GM18526 (cell line): ENCODE measurements at regions not wholly inside any gene's neighbourhood (a gene's known extent, or its start where the extent isn't known, plus 50 kb on each side); places are given as distances from the start of the nearest gene placed in this dataset.

Experiments
- POLR2A ChIP-seq: IDR thresholded peaks from 3 replicates; pipeline ENCODE4 v1.6.1; 2011; ENCODE audit not compliant: insufficient read length; ENCODE audit errors: extremely low read depth

DNA sequence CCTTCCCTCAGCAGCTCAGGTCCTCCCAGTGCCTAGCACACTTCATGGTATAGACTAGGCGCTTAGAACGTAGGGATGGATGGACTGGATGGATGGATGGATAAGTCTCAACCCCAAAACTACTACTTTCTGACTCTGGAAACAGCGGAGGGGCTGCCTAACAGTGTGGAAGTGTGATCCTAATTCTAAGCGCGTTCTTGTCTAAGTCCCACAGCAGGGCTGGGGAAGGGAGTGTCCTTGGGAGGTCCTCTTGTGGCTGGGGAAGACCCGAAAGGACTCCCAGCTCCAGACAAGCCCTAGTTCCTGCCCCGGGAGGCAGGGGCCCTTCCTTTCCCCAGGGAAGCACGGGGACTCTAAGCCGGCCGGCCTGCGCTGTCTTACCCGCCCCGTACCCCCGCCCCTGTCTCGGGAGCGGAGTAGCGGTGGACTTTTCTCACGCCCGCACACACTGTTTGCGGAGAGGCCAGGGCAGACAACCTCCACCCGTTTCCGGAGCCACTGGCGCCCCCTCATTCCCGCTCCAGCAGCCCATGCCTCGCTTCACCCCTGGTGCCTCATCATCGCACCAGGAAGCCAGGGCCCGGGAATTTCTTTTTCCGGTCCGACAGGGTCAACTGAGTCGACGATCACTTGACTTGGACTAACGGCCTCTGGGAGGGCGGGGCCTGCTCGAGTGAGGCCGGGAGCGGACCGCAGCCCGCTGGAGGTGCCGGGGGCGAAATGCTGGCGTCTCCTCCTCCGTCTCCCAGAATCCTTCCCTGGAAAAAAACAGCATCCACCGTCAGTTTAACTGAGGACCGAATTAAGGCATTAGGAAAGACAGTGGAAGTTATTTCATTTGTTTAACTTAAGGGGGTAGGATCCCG, 133.3 kb downstream of the TBC1D2B start:
- peak; percentile 28 for TF ChIP-seq POLR2A

DNA sequence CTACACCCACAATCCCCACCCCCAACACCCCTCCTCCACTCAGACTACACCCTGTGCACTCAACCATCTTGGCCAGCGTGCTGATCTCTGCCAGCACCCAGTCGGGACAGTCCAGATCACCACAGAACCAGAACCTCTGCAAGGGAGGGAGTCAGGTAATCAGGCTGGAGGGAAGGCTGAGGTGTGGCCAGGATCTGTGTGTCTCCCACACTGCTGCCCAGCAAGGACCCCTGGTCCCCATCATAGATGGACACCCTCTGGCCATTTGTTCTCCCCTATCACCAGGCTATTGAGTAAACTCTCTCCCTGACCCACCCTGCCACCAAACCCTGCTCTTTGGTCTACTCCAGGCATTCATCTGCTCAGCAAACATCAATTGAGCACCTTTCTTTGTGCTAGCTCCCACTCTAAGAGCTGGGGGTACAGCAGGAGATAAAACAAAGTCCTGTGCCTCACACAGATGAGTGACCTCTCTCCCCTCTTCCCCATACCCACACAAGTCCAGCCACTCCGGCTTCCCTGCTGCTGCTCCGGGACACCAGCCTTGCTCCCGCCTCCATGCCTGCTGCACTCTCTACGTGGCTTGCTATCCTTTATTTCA, 134.8 kb downstream of the TBC1D2B start:
- no peak for TF ChIP-seq POLR2A

DNA sequence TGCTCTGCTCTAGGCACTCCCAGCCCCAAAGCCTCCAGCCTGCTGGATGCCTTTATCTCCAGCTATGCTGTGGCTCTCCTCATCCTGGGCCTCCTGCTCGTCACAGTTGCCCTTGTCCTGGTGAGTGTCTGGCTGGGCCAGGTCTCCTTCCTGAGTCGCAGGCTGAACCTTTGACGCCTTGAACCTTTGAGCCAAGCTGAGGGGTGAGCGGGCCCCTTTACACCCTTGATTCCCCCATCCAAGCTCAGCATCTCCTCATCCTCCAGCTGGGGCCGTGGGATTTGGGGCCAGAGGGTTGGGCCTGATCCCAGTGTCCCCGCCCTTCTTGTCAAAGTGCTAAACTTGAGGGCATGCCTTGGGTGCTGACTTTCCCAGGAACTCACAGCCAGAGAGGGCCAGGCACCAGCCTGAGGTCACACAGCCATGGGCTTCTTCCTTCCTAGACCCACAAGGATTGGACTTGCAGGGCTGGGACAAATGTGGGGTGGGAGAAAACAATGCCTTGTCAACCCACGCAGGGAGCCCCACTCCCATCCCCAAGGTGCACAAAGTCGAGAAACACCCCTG, 137.0 kb downstream of the TBC1D2B start:
- no peak for TF ChIP-seq POLR2A

DNA sequence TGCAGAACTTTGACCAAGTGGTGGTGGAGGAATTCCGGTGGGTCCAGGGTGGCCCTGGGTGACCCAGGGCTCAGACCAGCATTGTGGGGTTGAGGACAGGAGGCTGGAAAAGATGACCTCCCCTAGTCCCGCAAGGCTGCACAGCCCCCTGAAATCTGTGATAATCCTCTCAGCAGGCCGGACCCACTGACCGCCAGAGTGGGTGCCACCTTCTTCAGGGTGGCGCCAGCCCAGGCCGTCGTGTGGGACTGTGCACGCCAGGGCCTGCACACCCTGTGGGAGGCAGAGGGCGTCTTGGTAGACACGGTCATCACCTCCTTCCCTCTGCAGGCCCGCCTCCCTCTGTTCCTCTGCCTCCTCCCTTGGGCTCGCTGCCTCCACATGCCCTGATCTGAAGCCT, 137.7 kb downstream of the TBC1D2B start:
- TF ChIP-seq POLR2A: no peak

DNA sequence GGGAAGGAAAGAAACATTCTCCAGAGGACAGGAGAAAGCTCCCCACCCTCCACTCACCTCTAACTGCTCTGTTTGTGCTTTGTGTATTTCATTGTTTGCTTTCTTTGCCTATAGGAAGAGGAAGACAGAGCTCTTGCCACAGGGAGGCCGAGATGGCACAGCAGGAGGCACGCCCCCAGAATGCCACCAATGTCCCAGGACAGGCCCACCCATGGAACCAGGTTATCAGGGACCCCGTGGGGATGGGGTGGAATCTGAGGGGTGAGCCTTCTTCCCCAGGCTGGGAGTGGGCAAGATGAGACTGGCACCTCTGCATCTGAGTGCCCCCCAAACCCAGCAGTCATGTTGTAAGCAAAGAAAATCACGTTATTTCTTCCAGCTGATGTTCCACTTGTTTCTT, 155.8 kb downstream of the TBC1D2B start:
- TF ChIP-seq POLR2A: no peak

DNA sequence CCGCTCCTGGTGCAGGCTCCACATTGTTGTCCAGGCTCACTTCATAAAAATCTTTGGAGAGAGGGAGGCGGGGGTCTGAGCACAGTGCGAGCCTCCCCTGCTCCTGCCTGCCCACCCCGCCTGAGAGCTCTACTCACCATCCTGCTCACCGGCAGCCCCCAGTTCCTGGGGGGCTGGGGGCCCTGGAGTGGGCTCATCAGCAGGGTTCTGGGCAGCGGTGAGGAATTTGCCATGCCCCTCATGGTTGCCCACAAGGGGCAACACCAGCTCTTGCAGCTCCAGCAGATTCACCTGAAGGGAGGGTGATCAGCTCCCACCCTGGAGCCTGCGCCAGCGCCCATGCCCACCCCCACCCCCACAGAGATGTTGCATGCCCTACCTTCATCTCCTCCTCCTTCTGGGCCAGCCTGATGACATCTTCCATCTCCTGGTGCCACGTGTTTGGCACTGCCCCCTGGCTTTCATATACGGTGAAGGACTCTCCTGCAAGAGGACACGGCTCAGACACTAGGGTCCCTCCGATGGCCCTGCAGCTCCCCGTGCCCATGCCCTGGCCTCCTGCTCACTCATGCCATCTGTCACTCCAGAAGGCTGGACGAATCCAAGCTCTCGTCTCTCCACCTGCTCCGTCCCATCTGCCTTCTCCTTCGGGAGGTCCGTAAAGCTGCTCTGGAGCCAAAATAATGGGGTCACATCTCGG, 162.1 kb downstream of the TBC1D2B start:
- no peak for TF ChIP-seq POLR2A

DNA sequence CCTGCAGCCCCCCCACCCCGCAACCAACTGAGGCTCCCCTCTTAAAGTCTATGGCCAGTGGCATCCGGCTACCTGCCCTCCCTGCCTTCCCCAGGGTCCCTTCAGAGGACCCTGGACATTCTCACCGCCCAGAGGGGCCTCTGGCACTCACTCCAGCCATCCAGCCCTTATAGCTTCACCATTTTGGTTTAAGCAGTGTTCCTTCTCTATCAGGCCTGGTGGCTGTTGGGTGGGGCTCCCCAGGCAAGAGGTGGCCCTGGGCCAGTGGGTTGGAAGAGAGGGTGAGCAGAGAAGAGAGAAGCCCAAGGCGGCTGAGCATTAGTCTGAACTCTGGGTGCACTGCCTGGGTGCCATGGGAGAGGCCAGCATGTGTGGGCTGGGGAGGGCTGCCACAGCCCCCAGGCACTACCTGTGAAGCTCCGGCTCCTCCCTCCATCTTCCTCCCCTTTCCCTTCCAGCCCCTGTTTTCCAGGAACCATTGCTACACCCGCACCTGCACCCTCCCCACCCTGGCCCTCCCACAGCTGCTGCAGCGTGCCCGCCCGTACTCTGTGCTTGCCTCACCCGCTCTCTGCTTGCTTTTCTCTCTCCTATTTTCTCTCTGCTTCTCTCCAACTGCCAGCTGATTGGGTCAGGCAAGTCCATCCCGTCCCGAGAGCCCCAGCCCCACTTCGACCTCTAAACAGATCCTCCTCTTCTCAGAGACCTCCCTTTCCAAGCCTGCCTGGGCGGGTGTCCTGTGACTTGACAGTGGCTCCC, 168.2 kb downstream of the TBC1D2B start:
- no peak for TF ChIP-seq POLR2A

DNA sequence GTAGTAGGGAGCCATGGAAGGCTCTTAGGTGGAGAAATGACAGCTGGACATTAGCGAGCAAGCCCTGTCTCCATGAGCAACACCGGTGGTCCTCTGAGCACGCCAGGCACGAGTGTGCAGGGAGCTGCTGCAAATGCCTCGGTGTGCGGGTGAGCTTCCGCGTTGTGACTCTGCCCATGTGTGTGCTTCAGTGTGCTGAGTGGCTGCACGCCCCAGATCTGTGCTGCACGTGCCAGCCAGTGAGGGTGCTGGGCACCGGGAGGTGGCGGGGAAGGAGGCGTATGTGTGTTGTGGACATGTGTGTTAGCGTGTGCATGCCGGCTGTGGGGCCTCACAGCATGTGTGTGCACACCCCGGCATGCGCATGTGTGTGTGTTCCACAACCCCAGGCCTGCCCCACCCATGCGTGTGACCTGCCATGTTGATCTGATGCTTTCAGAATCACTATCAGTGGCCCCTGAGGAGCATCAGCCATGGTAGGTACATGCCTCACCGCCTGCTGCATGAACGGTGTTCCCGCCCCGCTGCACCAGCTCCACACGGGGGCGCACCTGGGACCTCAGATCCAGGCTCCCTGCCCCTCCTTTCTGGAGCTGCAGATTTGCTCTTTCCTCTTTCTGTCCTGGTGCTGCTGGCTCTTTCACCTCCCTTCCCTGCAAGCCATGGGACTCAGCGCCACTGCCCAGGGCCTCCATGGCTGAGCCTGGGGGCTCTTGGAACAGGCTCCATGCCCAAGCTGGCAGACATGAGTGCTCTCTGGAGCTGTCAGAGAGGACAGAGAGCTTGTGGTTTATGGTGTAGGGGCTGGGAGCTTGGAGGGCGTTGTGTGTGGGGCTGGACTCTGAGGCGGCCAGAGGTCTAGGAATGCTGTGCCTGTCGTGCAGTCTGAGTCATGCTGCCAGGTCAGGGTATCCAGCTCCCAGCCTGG, 169.4 kb downstream of the TBC1D2B start:
- no peak for TF ChIP-seq POLR2A

DNA sequence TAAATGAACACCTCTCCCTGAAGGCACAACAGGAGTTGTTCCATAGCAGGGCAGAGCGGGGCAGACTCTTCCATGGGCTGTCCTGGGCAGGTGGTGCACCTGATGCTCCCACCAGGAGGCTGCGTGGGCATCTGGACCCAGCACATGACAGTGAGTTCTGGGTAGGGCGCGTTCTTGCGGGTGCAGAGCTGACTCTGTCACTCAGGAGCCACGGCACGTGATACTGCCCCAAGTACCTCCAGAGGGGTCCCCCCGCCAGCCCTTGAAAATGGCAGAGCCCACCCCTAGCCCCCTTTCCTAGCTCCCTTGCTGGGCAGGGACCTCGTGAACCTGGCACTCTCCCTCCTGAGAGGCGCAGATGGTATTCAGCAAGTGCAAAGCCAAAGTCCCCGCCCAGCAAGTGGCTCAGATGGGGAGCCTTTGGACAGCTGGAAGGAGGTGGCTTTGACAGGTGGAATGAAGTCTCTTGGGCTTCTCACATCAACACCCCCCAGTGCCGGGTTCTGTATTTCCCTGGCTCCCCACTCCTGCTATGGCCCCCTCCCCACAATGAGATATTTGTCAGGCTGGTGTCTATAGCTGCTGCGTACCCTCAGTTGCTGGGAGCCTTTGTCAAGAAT, 172.1 kb downstream of the TBC1D2B start:
- TF ChIP-seq POLR2A: no peak

DNA sequence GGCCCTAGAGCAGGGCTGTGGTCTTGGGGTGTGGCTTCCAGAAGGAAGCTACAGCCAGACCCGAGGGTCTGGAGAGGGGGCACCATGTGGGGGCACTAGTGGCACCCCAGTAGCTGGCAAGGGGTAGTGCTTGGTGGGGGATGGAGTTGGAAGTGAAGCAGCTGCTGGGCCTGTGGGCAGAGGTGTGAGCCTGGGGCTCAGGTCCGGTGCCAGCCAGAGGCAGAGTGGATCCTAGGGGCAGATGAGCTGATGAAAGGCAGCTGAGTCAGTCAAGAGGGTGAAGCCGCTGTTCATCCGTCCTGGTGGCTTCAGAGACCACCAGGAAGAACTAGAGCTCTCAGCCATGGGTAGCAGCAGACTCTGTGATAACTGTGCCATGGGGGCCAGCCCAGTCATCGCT, 172.6 kb downstream of the TBC1D2B start:
- no peak for TF ChIP-seq POLR2A

DNA sequence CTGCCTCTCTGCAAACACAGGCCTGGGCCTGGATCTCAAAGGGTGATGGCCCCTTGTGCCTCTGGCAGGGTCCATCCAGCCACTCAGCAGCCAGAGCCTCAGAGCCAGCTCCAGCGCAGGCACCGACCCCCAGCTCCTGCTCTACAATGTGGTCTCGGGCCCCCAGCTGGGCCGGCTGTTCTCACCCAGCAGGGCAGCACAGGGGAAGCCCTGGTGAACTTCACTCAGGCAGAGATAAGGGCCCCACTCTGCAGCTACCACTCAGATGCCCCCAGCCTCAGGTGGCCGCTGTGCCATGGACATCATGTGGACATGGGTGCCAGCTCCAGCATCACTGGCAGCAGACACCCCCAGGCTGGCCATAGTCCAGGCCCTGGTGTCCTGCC, 173.1 kb downstream of the TBC1D2B start:
- no peak for TF ChIP-seq POLR2A

DNA sequence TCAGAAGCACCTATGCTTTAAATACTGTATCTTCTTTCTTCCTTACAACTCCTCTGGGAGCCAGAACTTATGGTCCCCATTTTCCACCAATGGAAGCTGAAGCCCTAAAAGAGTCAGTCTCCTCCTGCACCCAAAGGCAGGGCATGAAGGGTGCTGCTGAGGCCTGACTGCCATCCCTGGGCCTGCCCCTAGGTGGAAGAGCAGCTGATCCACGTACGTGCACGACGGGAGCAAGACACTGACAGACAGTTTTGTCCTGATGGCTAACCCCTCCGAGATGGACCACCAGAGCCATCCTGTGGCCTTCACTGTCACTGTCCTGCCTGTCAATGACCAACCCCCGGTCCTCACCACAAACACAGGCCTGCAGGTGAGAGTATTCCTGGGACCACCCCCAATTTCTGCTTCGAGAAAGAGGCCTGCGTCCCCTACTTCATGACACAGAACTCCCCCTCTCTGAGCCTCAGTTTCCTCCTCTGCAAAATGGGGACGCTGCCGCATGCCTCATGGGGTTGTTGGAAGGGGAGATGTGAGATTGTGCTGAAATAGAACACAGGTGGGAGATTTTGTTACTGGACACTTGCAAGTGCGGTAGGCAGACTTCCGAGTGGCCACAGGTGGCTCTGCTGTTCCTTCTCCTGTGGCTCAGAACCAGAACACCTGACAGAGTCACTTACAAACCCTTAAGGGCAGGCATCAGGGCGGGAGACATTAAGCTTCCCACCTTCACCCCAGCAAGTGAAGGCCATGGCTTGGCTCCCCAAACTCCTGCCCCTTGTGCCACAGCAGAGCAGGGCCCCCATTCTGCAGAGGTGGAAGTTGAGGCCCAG, 175.4 kb downstream of the TBC1D2B start:
- TF ChIP-seq POLR2A: no peak
